ENCODE measurements at regions not wholly inside any gene's neighbourhood (a gene's known extent, or its start where the extent isn't known, plus 50 kb on each side); places are given as distances from the start of the nearest gene placed in this dataset.

GRCh38 chr10:109219935-109220605, 703.2 kb downstream of the XPNPEP1 start:
- Histone ChIP-seq H3K27ac (ENCODE audit: extremely low read depth, low read depth, low read length) (no peak overlapping the region), H3K36me3 (ENCODE audit: control insufficient read depth in 2 of 2, insufficient read depth in 1 of 2, low read length in 2 of 2) (no peaks in the 10 kb centered on the region), H3K4me1 (ENCODE audit: control insufficient read depth, insufficient read depth, low read length) (no peaks in the 10 kb centered on the region), H3K4me3 (ENCODE audit: low read depth, low read length) (no peak overlapping the region), H3K9me3 (ENCODE audit: control insufficient read depth, insufficient read depth, low read depth, low read length) (no peaks in the 10 kb centered on the region)
- TF ChIP-seq ZNF518A (tag by site-specific recombination; conservative IDR thresholded peaks at IDR 0.05; ENCODE audit: low read depth) (no peak), ZNF830 (tag by site-specific recombination; IDR thresholded peaks at IDR 0.05; ENCODE audit: low read depth) (no peak), ZFHX2 (tag by site-specific recombination; conservative IDR thresholded peaks at IDR 0.05) (no peak), ZNF785 (tag by site-specific recombination; IDR thresholded peaks at IDR 0.05) (no peak)
- POLR2A ChIA-PET = interaction anchor here (0.6 kb wide), 1 partner anchor 18 kb away, joined by 3 read pairs; no protein-coding TSS in a partner anchor
- CTCF ChIA-PET = no interaction called here

- no peaks in the 10 kb centered on the region for H3K36me3 ChIP-seq (ENCODE audit: control insufficient read depth in 2 of 2, insufficient read depth in 1 of 2, low read length in 2 of 2)
- ChIA-PET POLR2A (no interaction called here), CTCF (interaction anchor here (0.5 kb wide), 1 partner anchor 967 kb away, joined by 5 read pairs; no protein-coding TSS in a partner anchor)
- no peak for TF ChIP-seq ZNF48 (tag by site-specific recombination; IDR thresholded peaks at IDR 0.05)
- no peak for TF ChIP-seq MYNN (tag by site-specific recombination; IDR thresholded peaks at IDR 0.05; ENCODE audit: borderline replicate concordance)
- TF ChIP-seq ZNF292 (tag by site-specific recombination; IDR thresholded peaks at IDR 0.05; ENCODE audit: borderline replicate concordance, low read depth) = no peak
- TF ChIP-seq ZNF266 (tag by site-specific recombination; IDR thresholded peaks at IDR 0.05; ENCODE audit: low read depth) = no peak
- no peak for TF ChIP-seq ZNF704 (tag by site-specific recombination; IDR thresholded peaks at IDR 0.05)
- TF ChIP-seq ZNF223 (tag by site-specific recombination; IDR thresholded peaks at IDR 0.05) = no peak
- no peak for TF ChIP-seq ZNF76 (tag by site-specific recombination; IDR thresholded peaks at IDR 0.05; ENCODE audit: borderline replicate concordance, low read depth)
- TF ChIP-seq ZNF23 (tag by site-specific recombination; IDR thresholded peaks at IDR 0.05; ENCODE audit: borderline replicate concordance) = no peak
- TF ChIP-seq ZNF560 (tag by site-specific recombination; IDR thresholded peaks at IDR 0.05; ENCODE audit: borderline replicate concordance) = no peak
- TF ChIP-seq ZNF571 (tag by site-specific recombination; IDR thresholded peaks at IDR 0.05) = no peak
- H3K9me3 ChIP-seq (ENCODE audit: control insufficient read depth, insufficient read depth, low read depth, low read length) = no peaks in the 10 kb centered on the region
- H3K4me1 ChIP-seq (ENCODE audit: control insufficient read depth, insufficient read depth, low read length) = no peaks in the 10 kb centered on the region
- no peak overlapping the region for H3K4me3 ChIP-seq (ENCODE audit: low read depth, low read length)
- no peak overlapping the region for H3K27ac ChIP-seq (ENCODE audit: extremely low read depth, low read depth, low read length)
Observed at GRCh38 chr10:109218207-109218606, 705.1 kb downstream of the XPNPEP1 start.
